Endothelial cell of umbilical vein (primary cell): ENCODE measurements at regions not wholly inside any gene's neighbourhood (a gene's known extent, or its start where the extent isn't known, plus 50 kb on each side); places are given as distances from the start of the nearest gene placed in this dataset.

Source experiments
- BruUV-seq: library from RNA; stranded (reverse); fragments of 400-500 nt; replicated peaks from 2 replicates; lab custom pipeline; 2021; lab: Mats Ljungman, UMichigan
- CTCF ChIA-PET: fragments of 300-600, 350-600 bp; sonication (Branson Sonifier 250); formaldehyde crosslinking; loops from one replicate; lab custom pipeline; 2021; ENCODE audit warnings: antibody characterized with exemption, inconsistent platforms; lab: Charles Lee
- POLR2A ChIA-PET: fragments of 300-600, 350-600 bp; sonication (Branson Sonifier 250); formaldehyde crosslinking; loops from one replicate; lab custom pipeline; 2021; ENCODE audit warnings: antibody characterized with exemption, inconsistent platforms; lab: Charles Lee
- DNase-seq: peaks from one replicate; pipeline ENCODE4 v3.0.0-alpha.2; 2011; ENCODE audit warnings: low read depth, low spot score
- FAIRE-seq: peaks from 2 replicates; lab custom pipeline; 2011; peaks lifted over from hg19 to GRCh38; lab: Jason Lieb, UNC
- H2AFZ ChIP-seq: 2 replicates; pipeline ENCODE4 v1.6.0; 2012; ENCODE audit warnings: low read depth, low read length, control low read depth, inconsistent platforms
- H3K27ac ChIP-seq: 2 replicates; pipeline ENCODE4 v1.5.1; 2011; ENCODE audit warnings: low read depth, mild to moderate bottlenecking, control low read depth, low read length, moderate library complexity; ENCODE audit not compliant: insufficient read depth
- H3K27me3 ChIP-seq, 2 experiments: 2 replicates each; pipeline versions ENCODE4 v1.6.0 to v1.6.1; 2011; ENCODE audit warnings: low read length in 2 of 2, mixed read lengths in 1 of 2; ENCODE audit not compliant: control insufficient read depth in 2 of 2, insufficient read depth in 2 of 2
- H3K36me3 ChIP-seq, 2 experiments: 2 replicates in 1 of 2; 3 replicates in 1 of 2; pipeline ENCODE4 v1.5.1; 2011; ENCODE audit warnings: low read length in 2 of 2, mild to moderate bottlenecking in 1 of 2, moderate library complexity in 1 of 2; ENCODE audit not compliant: control insufficient read depth in 2 of 2, insufficient read depth in 2 of 2; ENCODE audit errors: extremely low read depth in 1 of 2
- H3K4me1 ChIP-seq: 3 replicates; pipeline ENCODE4 v1.5.1; 2011; ENCODE audit warnings: mild to moderate bottlenecking, low read length; ENCODE audit not compliant: control insufficient read depth, insufficient read depth; ENCODE audit errors: extremely low read depth
- H3K4me2 ChIP-seq: 2 replicates; pipeline ENCODE4 v1.6.1; 2011; ENCODE audit warnings: low read length, control low read depth, mixed read lengths; ENCODE audit not compliant: insufficient read depth
- H3K4me3 ChIP-seq, 3 experiments: fragments of 200-600 bp in 1 of 3; sonication (generic), shearing (Covaris generic) in 1 of 3; replicated peaks in 1 of 3; 2 replicates each; pipeline ENCODE4 v1.5.1; 2011 to 2016; ENCODE audit warnings: control low read depth in 3 of 3, low read length in 3 of 3, mild to moderate bottlenecking in 2 of 3, inconsistent platforms in 1 of 3, low read depth in 1 of 3, moderate library complexity in 1 of 3; ENCODE audit not compliant: insufficient read depth in 1 of 3
- H3K79me2 ChIP-seq: 2 replicates; pipeline ENCODE4 v1.6.0; 2012; ENCODE audit warnings: low read length, inconsistent platforms; ENCODE audit not compliant: control insufficient read depth, insufficient read depth
- H3K9ac ChIP-seq: replicated peaks from 2 replicates; pipeline ENCODE3; 2011; ENCODE audit warnings: low read length, control low read depth; ENCODE audit not compliant: insufficient read depth; ENCODE audit errors: extremely low read depth
- H3K9me1 ChIP-seq: replicated peaks from 3 replicates; pipeline ENCODE4 v1.6.0; 2011; ENCODE audit warnings: mild to moderate bottlenecking, low read length; ENCODE audit not compliant: control insufficient read depth, insufficient read depth; ENCODE audit errors: extremely low read depth
- H3K9me3 ChIP-seq: replicated peaks from 2 replicates; pipeline ENCODE4 v1.5.1; 2012; ENCODE audit warnings: low read length, inconsistent platforms; ENCODE audit not compliant: control insufficient read depth, insufficient read depth
- H4K20me1 ChIP-seq: replicated peaks from 2 replicates; pipeline ENCODE3; 2011; ENCODE audit warnings: mild to moderate bottlenecking, low read length; ENCODE audit not compliant: control insufficient read depth, insufficient read depth; ENCODE audit errors: extremely low read depth
- CTCF ChIP-seq, 2 donors: IDR thresholded peaks; 1 replicate in 1 of 2; 2 replicates in 1 of 2; pipeline ENCODE4 v1.5.1; 2011; ENCODE audit warnings: low read length in 2 of 2, mild to moderate bottlenecking in 2 of 2, moderate library complexity in 2 of 2, control low read depth in 1 of 2, inconsistent platforms in 1 of 2, low read depth in 1 of 2; ENCODE audit not compliant: insufficient read depth in 1 of 2; ENCODE audit errors: extremely low read depth in 1 of 2
- EZH2 ChIP-seq: IDR thresholded peaks from 2 replicates; pipeline ENCODE4 v1.6.1; 2012; ENCODE audit warnings: borderline replicate concordance, low read depth, mild to moderate bottlenecking, moderate library complexity, low read length, inconsistent platforms; ENCODE audit not compliant: severe bottlenecking
- FOS ChIP-seq: IDR thresholded peaks from 2 replicates; pipeline ENCODE4 v1.6.1; 2011; ENCODE audit warnings: mild to moderate bottlenecking, low read length, moderate library complexity, borderline replicate concordance; ENCODE audit not compliant: insufficient read depth
- GATA2 ChIP-seq: IDR thresholded peaks from 2 replicates; pipeline ENCODE4 v1.7.0; 2011; ENCODE audit warnings: low read depth, mild to moderate bottlenecking, moderate library complexity, mixed read lengths, low read length; ENCODE audit not compliant: insufficient read length, insufficient read depth
- JUN ChIP-seq: IDR thresholded peaks from 2 replicates; pipeline ENCODE4 v1.6.1; 2011; ENCODE audit warnings: borderline replicate concordance, low read depth; ENCODE audit not compliant: insufficient read length, insufficient read depth
- MAX ChIP-seq: IDR thresholded peaks from 2 replicates; pipeline ENCODE4 v1.6.1; 2011; ENCODE audit not compliant: insufficient read depth, insufficient read length
- MYC ChIP-seq: IDR thresholded peaks from one replicate; pipeline ENCODE4 v1.6.1; 2011; ENCODE audit warnings: mild to moderate bottlenecking, low read depth, low read length
- POLR2A ChIP-seq: IDR thresholded peaks from 2 replicates; pipeline ENCODE4 v1.6.1; 2012; ENCODE audit warnings: low read depth, mild to moderate bottlenecking, control low read depth, low read length
- POLR2AphosphoS5 ChIP-seq: IDR thresholded peaks from 2 replicates; pipeline ENCODE4 v1.6.1; 2012; ENCODE audit warnings: low read depth, mild to moderate bottlenecking, control low read depth, low read length, moderate library complexity; ENCODE audit not compliant: insufficient read depth
- dilution Hi-C: fragments of 300-500 bp; cut with MboI; formaldehyde crosslinking; loops from one replicate; pipeline ENCODE4 v1.15.0; 2019; ENCODE audit warnings: low sequenced_read_pairs; ENCODE audit not compliant: extremely low pct_ligation_motif_present
- intact Hi-C: fragments of 100-400 bp; cut with micrococcal nuclease; formaldehyde crosslinking; loops from one replicate; pipeline ENCODE4 v1.10.0; 2022

GRCh38 chr3:94462931-94463330, 400.1 kb downstream of the NSUN3 start:
- Histone ChIP-seq H2AFZ (no peak overlapping the region), H3K27ac (no peak overlapping the region), H3K27me3 (peaks cover 0 to 3% of the 10 kb centered on the region in 2 experiments), H3K9ac (no peak overlapping the region), H3K79me2 (no peaks in the 10 kb centered on the region), H3K4me1 (no peaks in the 10 kb centered on the region), H4K20me1 (no peaks in the 10 kb centered on the region), H3K4me2 (no peak overlapping the region), H3K9me3 (no peaks in the 10 kb centered on the region), H3K4me3 (no peak overlapping the region), H3K36me3 (no peaks in the 10 kb centered on the region), H3K9me1 (no peaks in the 10 kb centered on the region)
- no peak for DNase-seq
- FAIRE-seq = no peak
- dilution Hi-C loops = no loop called here
- ChIA-PET CTCF (interaction anchor here (1.1 kb wide), 1 partner anchor 12 kb away, joined by 4 read pairs; no protein-coding TSS in a partner anchor), POLR2A (no interaction called here)
- no TSS peak for BruUV-seq
- TF ChIP-seq FOS (no peak), GATA2 (no peak), MYC (no peak), POLR2AphosphoS5 (no peak), POLR2A (no peak), CTCF (IDR thresholded peaks at IDR 0.05; ENCODE audit: extremely low read depth in 1 of 2, insufficient read depth in 1 of 2, low read depth in 1 of 2, low read length in 2 of 2) (no peak), EZH2 (no peak)
- intact Hi-C loops = no loop called here

GRCh38 chr3:94472511-94472910, 409.6 kb downstream of the NSUN3 start:
- Histone ChIP-seq H3K36me3 (no peaks in the 10 kb centered on the region), H3K4me3 (no peak overlapping the region), H4K20me1 (no peaks in the 10 kb centered on the region), H3K27ac (no peak overlapping the region), H3K79me2 (no peaks in the 10 kb centered on the region), H3K27me3 (no peaks in the 10 kb centered on the region), H3K9me1 (no peaks in the 10 kb centered on the region), H3K9ac (no peak overlapping the region), H3K4me1 (no peaks in the 10 kb centered on the region), H3K9me3 (no peaks in the 10 kb centered on the region), H3K4me2 (no peak overlapping the region), H2AFZ (no peak overlapping the region)
- ChIA-PET CTCF (no interaction called here), POLR2A (no interaction called here)
- intact Hi-C loops (no loop called here), dilution Hi-C loops (no loop called here)
- FAIRE-seq (no peak), DNase-seq (no peak)
- TF ChIP-seq EZH2 = no peak
- no peak for TF ChIP-seq POLR2AphosphoS5
- no peak for TF ChIP-seq GATA2
- TF ChIP-seq JUN = no peak
- no peak for TF ChIP-seq POLR2A
- TF ChIP-seq MAX = no peak
- TF ChIP-seq CTCF (IDR thresholded peaks at IDR 0.05; ENCODE audit: extremely low read depth in 1 of 2, insufficient read depth in 1 of 2, low read depth in 1 of 2, low read length in 2 of 2) = no peak
- TF ChIP-seq MYC = no peak
- TF ChIP-seq FOS = no peak
- no TSS peak for BruUV-seq
